HG03439 (cell line): ENCODE measurements at regions not wholly inside any gene's neighbourhood (a gene's known extent, or its start where the extent isn't known, plus 50 kb on each side); places are given as distances from the start of the nearest gene placed in this dataset.
"Not testable (repeated sequence)": the region's sequence is repeated elsewhere in the genome, so short reads cannot be mapped to it uniquely, and the experiment has no call there.

Experiments
- ATAC-seq: cut with Tn5 transposase; IDR thresholded peaks from one replicate; pipeline ENCODE4 v1.9.1; 2021; ENCODE audit warnings: mild to moderate bottlenecking, moderate library complexity; ENCODE audit not compliant: unreplicated experiment

DNA sequence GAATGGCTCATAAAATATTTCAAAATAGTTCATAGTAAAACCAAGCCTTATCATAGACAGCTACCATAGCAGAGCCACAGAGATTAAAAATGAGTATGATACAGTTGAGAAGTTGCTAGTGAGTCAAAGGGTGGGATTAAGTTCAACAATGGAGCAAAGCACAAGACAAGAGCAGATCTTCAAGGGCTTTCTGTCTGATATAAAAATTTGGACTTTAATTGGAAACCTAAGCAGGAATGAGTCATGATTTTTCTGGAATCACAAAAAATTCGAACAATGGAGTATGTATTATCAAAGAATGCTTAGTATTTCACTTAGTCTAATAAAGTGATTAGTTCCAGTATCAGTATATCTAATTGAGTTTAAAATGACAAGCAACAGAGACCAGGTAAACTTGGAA, 487.3 kb upstream of the NETO1 start:
- ATAC-seq: no peak

GRCh38 chr18:73352546-73352945, 484.8 kb upstream of the NETO1 start:
- ATAC-seq: no peak

GRCh38 chr18:73340135-73340977, 472.6 kb upstream of the NETO1 start:
- ATAC-seq: peak; percentile 88

DNA sequence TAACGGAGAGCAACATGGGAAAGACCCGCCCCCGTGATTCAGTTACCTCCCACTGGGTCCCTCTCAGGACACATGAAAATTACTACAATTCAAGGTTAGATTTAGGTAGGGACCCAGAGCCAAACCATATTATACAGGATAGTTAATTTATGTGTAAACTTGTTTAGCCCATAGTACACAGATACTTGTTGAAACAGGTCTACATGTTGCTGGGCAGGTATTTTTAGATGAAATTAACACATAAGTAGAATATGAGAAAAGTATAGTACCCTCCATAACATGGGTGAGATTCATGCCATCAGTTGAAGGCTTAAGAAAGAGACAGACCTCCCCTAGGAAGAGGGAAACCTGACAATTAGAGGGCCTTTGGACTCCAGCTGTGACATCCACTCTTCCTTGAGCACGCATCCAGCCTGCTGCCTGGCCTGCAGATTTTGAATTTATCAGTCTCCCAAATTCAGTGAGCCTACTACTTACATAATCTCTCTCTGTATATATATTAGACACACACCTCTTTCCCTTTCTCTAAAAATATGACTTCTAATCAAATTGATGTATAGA, 463.5 kb upstream of the NETO1 start:
- no peak for ATAC-seq

GRCh38 chr18:73330106-73330505, 462.3 kb upstream of the NETO1 start:
- not testable (repeated sequence) for ATAC-seq

DNA sequence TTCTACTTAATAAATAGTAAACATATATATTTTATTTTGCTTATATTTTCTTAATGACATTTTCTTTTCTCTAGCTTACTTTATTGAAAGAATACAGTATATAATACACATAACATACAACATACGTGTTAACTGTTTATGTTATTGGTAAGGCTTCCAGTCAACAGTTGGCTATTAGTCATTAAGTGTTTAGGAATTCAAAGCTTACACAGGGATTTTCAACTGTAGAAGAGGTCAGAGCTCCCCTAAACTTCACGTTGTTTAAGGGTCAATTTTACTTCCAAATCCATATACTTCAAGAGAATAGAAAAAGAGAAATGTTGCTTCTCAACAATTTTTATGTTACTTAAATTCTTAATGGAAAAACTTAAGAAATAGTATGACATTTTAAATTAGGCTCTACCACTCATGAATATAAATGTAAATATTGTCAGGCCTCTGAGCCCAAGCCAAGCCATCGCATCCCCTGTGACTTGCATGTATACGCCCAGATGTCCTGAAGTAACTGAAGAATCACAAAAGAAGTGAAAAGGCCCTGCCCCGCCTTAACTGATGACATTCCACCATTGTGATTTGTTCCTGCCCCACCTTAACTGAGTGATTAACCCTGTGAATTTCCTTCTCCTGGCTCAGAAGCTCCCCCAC, 456.5 kb upstream of the NETO1 start:
- ATAC-seq: not testable (repeated sequence)

GRCh38 chr18:73318739-73319479, 451.1 kb upstream of the NETO1 start:
- no peak for ATAC-seq

- ATAC-seq: no peak
These were observed 448.7 kb upstream of the NETO1 start for GRCh38 chr18:73316513-73316912.

DNA sequence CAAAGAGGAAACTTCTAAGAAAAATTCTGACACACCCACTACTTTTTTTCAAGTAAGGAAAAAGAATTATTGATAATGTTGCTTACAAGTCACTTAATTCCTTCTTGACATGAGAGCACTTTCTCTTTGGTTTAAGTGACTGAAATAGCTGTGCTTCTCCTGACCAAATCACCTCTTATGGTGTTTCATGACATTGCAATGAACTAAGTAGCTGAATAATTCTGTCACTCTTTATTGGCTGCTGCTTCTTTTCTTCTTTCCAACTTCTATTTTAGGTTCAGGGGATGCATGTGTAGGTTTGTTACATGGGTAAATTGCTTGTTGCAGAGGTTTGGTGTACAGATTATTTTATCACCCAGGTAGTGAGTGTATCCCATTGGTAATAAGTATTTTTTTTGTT, 447.6 kb upstream of the NETO1 start:
- ATAC-seq: no peak

DNA sequence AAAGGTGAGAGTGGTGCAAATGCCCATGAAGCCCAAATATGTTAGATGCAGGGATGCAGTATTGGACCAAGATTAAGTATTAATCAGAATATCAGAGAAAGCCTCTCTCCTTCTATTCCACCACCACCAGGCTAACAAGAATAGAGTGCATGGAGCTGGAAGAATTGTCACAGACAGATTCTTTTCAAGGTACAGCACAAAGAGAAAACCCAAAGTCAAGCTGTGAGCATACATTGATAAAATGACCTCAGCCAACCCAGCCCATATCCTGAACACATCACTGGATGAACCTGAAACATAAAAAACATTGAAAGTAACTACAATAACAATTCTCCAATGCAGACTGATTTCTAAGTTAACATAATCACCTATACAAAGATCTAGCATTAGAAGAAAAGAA, 445.7 kb upstream of the NETO1 start:
- ATAC-seq: no peak

DNA sequence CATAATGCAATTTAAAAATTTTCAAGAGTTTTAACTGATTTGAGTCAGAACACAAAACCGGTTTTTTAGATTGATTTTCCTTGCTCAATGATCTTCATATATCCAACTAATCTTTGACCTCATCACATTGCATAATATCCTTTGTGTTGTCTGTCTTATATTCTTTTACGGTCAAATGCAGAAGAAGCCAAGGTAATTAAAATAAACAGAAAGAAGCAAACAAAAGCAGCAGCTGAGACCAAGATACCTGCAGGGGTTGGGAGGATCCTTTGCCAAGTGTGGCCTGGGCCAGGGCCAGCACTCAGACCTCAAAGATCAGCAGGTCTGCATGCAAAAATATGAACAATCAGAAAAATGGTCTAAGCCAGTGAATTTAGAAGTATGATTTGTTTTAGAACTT, 428.9 kb upstream of the NETO1 start:
- ATAC-seq: no peak

GRCh38 chr18:73292156-73292555, 424.4 kb upstream of the NETO1 start:
- ATAC-seq: no peak

- ATAC-seq: no peak
These were observed 421.0 kb upstream of the NETO1 start for GRCh38 chr18:73288813-73289212.

- ATAC-seq: no peak
These were observed 418.8 kb upstream of the NETO1 start for GRCh38 chr18:73286584-73286983.

DNA sequence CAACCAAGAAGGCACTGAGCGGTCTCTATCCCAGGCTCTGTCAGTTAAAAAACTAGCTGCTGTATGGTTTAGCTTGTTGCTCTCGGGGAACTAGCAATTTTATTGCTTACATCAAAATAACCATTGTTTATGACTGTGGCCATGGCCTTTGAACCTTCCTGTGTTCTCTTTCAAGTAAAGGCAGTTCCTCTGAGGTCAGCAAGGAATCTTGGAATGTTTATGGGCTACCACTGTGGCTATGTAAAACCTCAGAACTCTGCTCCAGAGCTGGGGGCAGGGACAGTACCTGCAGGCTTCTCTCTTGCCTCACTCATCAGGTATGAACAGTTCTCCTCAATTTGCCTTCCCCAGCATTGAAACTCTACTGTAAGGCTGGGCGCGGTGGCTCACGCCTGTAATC, 416.0 kb upstream of the NETO1 start:
- ATAC-seq: no peak

DNA sequence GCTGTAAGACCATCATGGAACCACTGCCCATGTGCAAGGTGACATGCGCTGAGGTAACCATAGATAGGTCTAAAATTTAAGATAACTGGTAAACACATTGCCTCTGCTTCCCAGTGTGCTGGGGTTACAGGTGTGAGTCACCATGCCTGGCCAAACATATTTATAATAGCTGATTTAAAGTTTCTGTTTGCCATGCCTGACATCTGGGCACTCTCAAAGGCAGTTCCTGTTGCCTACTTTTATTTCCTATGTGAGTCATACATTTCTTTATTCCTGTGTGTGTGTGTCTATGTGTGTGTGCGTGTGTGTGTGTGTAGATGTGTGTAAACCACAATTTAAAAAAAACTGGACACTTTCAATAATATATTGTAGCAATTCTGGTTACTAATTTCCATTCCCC, 415.2 kb upstream of the NETO1 start:
- ATAC-seq: no peak

- ATAC-seq: no peak
These were observed 411.7 kb upstream of the NETO1 start for GRCh38 chr18:73279498-73279897.

- ATAC-seq: no peak
These were observed 407.2 kb upstream of the NETO1 start for GRCh38 chr18:73274812-73275621.

DNA sequence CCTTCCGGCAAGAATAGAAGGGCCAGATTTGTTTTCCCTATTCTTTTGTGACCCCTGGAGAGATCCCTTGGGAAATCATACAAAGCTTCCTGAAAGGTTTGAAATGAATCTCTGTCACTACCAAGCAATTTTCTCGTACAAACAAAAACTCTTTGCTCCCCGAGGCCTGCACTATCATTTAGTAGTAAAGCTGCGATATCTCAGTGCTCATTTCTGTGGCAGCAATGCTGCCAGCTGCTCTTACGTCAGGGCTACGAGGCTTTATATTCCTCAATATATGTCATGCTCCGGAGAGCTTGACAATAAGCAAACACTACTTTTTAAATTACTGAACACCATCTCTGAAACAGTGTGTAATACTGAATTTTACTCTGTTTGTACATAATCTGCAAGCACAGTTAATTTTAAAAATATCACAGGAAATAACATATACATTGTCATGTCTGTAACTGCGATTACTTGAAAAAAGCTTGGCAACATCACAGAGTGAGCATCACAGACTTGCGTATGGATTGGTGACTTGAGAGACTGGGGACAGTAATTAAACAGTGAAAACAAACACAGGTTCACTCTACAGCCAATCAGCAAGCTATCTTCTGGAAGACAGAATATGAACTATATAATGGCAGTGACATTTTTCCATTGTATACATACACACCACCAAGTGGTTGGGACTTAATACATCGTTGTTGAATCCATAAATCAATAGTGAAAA, 403.3 kb upstream of the NETO1 start:
- no peak for ATAC-seq

DNA sequence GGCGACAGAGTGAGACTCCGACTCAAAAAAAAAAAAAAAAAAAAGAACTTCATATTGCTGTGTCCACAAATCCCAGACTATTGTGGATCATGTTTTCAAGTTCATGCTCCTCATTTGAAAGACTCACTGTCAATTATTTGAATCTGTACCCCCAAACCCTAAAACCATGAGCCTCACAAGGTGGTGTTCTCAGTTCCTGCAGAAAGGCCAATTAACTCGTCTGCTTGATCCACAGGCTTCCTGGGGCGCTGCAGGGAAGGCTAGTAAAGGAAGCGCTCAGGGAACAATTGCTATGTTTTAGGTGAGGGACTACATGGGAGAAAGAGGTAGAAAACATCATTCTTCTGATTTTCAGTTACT, 396.8 kb upstream of the NETO1 start:
- no peak for ATAC-seq
